DMS 273 (cell line): ENCODE measurements at regions not wholly inside any gene's neighbourhood (a gene's known extent, or its start where the extent isn't known, plus 50 kb on each side); places are given as distances from the start of the nearest gene placed in this dataset.
A peak's percentile ranks its signal among the peaks of the same experiment; 100 is the strongest.

Experiments used
- DNase-seq: peaks from one replicate; lab custom pipeline; 2025; ENCODE audit not compliant: unreplicated experiment; lab: John Stamatoyannopoulos, UW

GRCh38 chr13:111513766-111514609 lies 193.5 kb downstream of the TEX29 start:
- DNase-seq = no peak

GRCh38 chr13:111514610-111515306 lies 194.3 kb downstream of the TEX29 start:
- DNase-seq = no peak

GRCh38 chr13:111515307-111515617 lies 194.8 kb downstream of the TEX29 start:
- DNase-seq = no peak

DNA sequence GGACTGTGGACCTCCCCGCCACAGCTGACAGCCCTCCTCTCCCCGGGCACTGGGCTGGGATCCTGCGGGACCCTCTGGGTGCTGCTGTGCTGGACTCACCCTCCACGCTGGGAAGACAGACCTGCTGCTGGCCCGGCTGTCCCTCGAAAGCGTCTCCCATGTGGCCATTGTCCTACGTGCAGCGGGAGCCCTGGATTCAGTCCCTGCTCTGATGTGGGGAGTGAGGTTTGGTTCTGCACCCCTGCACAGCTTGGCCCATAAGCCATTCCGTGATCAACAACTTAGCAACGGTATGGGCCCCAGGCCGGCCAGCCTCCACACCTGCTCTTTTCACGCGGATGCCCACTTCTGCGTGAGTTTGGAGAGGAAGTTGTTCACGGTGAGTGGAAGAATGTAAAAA lies 195.2 kb downstream of the TEX29 start:
- no peak for DNase-seq

DNA sequence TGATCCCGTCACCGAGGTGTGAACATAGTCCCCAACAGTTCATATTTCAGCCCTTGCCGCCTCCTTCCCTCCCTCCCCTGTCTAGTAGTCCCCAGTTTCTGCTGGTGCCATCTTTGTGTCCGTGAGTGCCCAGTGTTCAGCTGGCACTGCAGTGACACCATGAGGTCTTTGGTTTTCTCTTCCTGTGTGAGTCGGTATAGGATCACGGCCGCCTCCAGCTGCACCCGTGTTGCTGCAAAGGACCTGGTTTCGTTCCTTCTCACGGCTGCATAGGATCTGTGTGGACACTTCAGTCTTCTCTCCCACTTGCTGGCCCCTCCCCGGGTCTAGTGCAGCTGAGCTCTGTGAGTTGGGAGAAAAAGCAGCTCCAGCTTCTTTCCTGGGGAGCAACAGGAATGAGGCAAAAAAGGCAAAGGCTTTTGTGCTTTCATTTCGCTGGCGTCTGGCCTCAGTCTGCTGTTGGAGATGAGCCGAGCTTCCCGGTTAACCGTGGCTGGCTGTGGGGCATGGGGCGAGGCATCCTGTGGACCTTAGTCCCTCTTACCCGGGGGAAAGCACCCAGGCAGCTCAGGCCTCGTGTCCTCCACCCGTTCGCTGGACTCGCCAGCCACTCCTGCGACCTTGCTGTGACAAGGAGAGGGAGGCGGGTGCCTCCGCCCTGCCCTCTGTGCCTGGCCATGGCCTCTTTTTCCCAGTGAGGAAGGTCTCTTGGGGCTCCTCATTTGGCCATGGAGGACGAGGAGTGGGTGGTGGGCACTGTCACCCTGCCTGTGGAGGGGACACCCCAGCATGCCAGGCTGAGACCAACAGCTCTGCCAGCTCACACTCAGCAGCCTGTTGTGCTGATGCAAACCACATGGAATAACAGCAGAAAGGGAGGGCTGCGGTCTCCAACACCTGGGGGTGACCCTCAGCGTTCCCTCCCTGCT lies 196.5 kb downstream of the TEX29 start:
- no peak for DNase-seq

GRCh38 chr13:111517641-111518010 lies 197.2 kb downstream of the TEX29 start:
- no peak for DNase-seq

GRCh38 chr13:111518161-111518792 lies 197.8 kb downstream of the TEX29 start:
- DNase-seq = peak; percentile 3

DNA sequence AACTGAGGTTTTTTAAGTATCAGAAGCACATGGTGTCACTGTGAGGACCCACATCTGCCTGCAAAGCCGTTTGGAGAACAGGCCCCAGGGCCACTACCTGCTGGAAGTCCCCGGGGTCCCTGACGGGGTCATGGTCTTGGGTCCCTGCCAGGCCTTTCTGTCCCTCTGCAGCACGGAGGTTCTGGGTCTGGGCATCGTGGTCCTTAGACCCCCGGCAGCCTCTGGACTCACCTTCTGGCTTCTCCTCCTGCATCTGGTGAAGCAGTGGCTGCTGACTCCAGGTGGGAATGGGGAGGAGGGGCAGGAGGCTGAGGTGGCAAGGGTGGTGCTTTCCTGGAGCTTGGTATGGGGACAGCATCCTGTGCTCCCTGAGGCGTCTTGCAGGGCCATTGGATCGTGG lies 198.6 kb downstream of the TEX29 start:
- DNase-seq = no peak

DNA sequence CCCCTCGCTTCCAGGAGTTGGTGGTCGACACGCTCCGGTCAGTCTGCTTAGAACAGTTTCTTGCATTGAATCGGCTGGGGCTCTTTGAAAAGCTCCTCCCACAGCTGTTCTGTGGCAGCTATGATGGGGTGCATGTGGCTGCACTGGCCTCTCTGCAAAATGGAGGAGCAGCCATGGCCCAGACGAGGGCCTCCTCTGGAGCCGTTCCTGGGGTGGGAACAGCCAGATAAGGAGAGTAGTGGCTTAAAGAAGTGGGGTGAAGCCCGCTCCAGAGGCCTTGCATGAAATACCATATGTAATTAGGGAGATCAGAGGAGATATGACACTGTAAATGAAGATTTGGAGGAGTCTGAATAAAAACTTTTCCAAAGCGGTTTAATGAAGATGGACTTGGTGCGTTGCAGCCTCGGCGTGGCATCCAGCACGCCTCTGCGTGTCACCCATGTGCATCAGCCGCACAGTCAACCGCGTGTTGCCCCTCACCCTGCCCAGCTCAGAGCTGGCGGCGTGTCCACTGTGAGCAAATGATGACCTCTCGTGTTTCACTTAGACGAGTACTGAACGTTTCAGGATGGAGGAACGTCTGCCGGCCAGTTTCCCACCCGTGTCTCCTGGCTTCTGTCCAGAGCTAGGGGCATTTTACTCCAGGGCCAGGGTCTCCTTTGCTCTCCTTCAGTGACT lies 199.2 kb downstream of the TEX29 start:
- no peak for DNase-seq

DNA sequence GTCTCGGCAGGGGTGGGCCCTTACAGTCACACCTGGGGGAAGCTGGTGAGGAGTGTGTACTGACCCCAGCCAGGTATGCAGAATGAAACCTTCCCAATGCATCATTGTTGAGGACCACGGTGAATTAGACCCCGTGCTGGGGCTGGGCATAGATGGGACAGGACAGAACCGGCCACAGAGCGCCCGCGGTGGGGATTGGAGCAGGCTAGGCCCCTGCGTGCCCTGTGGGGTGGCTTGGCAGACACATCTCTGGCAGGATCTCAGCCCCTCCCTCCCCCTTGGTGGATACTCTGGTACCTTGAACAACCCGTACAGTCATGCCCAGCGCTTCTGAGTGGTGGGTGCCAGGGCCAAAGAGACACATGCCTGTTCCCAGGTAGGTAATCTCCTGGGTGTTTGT lies 200.6 kb downstream of the TEX29 start:
- DNase-seq = no peak

DNA sequence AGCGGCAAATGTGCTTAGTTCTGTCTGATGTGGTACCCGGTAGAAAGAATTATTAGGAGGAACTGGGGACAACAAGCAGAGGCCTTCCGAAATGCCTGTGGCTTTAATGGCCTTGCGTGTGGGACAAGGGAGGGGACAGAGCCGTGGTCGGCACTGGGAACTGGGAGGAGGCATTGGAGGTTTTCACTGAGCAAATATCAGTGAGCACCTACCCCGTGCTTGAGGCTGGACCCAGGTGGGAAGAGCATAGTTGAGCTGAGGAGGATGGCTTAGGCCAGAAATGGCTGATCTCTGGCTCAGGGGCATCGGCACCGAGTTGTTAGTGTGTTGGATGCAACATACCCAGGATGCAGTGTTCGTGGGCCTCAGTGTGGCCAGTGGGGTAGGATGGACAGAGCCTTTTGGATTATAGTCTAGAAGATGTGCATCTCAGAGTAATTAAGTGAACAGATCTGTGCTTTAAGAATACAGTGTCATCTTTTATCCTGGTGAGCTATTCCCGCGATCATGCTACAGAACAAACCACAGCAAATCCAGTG lies 201.3 kb downstream of the TEX29 start:
- DNase-seq = no peak

DNA sequence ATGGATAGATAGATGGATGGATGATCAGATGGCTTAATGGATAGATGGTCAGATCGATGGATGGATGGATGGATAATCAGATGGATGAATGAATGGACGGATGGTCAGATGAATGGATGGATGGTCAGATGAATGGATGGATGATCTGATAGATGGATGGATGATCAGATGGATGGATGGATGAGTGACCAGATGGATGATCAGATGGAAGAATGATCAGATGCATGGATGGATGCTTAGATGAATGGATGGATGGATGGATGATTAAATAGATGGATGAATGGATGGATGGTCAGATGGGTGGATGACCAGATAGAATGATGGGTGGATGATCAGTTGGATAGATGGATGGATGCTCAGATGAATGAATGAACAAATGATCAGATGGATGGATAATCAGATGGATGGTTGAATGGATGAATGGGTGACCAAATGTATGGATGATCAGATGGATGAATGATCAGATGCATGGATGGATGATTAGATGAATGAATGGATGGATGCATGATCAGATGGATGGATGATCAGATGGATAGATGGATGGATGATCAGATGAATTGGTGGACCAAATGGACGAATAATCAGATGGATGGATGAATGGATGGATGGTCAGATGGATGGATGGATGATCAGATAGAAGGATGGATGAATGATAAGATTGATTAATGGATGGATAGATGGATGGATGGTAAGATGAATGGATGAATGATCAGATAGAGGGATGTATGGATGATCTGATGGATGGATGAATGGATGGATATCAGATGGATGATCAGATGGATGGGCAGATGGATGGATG lies 205.1 kb downstream of the TEX29 start:
- no peak for DNase-seq

GRCh38 chr13:111526922-111527321 lies 206.5 kb downstream of the TEX29 start:
- no peak for DNase-seq

DNA sequence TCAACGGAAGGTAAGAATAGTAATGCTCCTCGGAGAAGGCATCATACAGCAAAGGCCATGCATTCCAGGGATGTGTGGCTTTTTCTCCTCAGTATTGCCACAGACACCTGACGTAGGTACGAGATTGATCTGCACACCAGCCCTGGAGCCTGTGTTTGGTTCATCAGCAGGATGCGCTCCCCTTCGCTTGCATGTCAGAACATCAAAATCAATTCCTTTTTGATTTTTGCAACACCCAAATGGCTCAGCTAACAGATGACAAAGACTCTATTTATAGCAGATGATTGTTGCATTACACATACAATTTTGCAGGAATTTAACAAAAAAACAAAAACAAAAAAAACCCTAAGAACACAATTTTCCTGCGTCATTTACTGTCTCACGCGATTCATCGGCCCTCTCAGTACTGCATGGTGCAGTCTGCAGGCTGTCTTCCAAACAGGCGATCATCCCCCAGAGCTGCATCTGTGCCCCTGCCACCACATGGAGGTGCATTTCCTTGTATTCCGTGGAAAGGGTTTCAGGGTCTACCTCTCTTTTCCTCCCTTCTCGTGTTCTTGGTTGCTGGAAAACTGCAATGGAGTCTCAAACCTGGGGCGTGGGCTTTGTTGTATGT lies 207.3 kb downstream of the TEX29 start:
- DNase-seq = no peak

DNA sequence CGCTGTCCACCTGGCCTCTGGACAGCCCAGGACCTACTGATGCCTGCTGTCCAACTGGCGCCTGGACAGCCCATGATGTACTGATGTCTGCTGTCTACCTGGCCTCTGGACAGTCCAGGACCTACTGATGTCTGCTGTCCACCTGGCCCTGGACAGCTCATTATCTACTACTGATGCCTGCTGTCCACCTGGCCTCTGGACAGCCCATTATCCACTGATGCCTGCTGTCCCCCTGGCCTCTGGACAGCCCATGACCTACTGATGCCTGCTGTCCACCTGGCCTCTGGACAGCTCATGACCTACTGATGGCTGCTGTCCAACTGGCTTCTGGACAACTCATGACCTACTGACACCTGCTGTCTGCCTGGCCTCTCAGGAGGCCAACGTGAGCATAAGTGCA lies 208.1 kb downstream of the TEX29 start:
- no peak for DNase-seq

DNA sequence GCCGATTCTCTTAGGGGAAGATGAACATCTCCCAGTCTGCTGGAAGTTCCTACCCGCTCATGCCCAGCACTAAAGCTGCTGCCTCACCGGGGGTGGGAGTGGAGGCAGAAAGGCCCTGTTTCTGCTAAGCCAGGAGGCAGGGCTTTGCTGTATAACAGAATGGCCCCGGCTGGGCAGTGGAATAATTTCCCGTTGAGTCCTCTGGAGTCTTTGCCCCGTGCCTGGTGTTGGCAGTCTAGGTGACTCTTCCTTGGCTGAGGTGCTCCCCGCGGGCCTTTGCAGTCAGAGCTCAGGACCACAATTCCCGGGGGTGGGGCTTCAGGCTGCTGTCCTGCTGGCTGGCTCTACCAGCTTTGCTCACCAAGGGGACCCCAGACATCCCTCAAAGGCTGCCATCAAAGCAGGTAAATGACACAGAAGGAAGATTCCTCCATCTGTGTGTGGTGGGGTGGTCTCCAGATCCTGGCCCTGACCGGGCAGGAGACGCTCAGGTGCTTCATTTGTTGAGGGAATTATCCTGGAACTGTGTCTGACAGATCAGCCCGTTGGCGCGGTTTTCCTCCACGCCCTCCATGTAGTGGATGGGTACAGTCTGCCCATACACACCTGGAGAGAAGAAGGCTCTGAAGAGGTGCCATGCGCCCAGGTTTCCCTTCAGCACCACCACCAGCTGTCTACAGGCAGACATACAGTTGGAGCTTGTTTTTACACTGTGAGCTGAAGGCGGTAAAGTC lies 209.9 kb downstream of the TEX29 start:
- no peak for DNase-seq

- DNase-seq = peak; percentile 60
These were observed 211.1 kb downstream of the TEX29 start for GRCh38 chr13:111531505-111531904.

GRCh38 chr13:111532111-111532510 lies 211.7 kb downstream of the TEX29 start:
- no peak for DNase-seq
